ENCODE measurements at regions not wholly inside any gene's neighbourhood (a gene's known extent, or its start where the extent isn't known, plus 50 kb on each side); places are given as distances from the start of the nearest gene placed in this dataset.

GRCh38 chr13:40480012-40480914, 186.2 kb downstream of the FOXO1 start:
- H3K4me1 Mint-ChIP-seq (ENCODE audit: low read depth) = peaks cover 44% of the 10 kb centered on the region
- DNase-seq = no peak
- no peak overlapping the region for H3K27ac Mint-ChIP-seq
- H3K4me3 Mint-ChIP-seq = no peak overlapping the region
- H3K27me3 Mint-ChIP-seq (ENCODE audit: insufficient read depth) = peaks cover 12% of the 10 kb centered on the region
- H3K9me3 Mint-ChIP-seq = no peaks in the 10 kb centered on the region; the same call in 1 of the 2 replicates
- no peak for TF ChIP-seq CTCF (IDR thresholded peaks at IDR 0.05)
- H3K36me3 Mint-ChIP-seq (ENCODE audit: low read depth) = no peaks in the 10 kb centered on the region

- no peaks in the 10 kb centered on the region; the same call in 1 of the 2 replicates for H3K9me3 Mint-ChIP-seq
- peaks cover 38% of the 10 kb centered on the region for H3K4me1 Mint-ChIP-seq (ENCODE audit: low read depth)
- H3K27me3 Mint-ChIP-seq (ENCODE audit: insufficient read depth) = peaks cover 12% of the 10 kb centered on the region
- no peak for DNase-seq
- H3K36me3 Mint-ChIP-seq (ENCODE audit: low read depth) = no peaks in the 10 kb centered on the region
- no peak overlapping the region for H3K27ac Mint-ChIP-seq
- no peak overlapping the region for H3K4me3 Mint-ChIP-seq
- no peak for TF ChIP-seq CTCF (IDR thresholded peaks at IDR 0.05)
Measured at GRCh38 chr13:40480915-40481516, 185.4 kb downstream of the FOXO1 start.

GRCh38 chr13:40483601-40484000, 182.8 kb downstream of the FOXO1 start:
- Mint-ChIP-seq H3K27ac (no peak overlapping the region), H3K9me3 (peaks cover 4% of the 10 kb centered on the region; the same call in 1 of the 2 replicates), H3K4me3 (no peak overlapping the region), H3K36me3 (ENCODE audit: low read depth) (no peaks in the 10 kb centered on the region), H3K4me1 (ENCODE audit: low read depth) (peaks cover 13% of the 10 kb centered on the region; the same call in 1 of the 2 replicates), H3K27me3 (ENCODE audit: insufficient read depth) (peaks cover 15% of the 10 kb centered on the region)
- no peak for DNase-seq
- no peak for TF ChIP-seq CTCF (IDR thresholded peaks at IDR 0.05)

- H3K4me1 Mint-ChIP-seq (ENCODE audit: low read depth) = peaks cover 7% of the 10 kb centered on the region; the same call in 1 of the 2 replicates
- H3K27me3 Mint-ChIP-seq (ENCODE audit: insufficient read depth) = peaks cover 17% of the 10 kb centered on the region
- no peaks in the 10 kb centered on the region for H3K36me3 Mint-ChIP-seq (ENCODE audit: low read depth)
- DNase-seq = no peak
- no peak overlapping the region for H3K4me3 Mint-ChIP-seq
- peaks cover 4% of the 10 kb centered on the region; the same call in 1 of the 2 replicates for H3K9me3 Mint-ChIP-seq
- no peak for TF ChIP-seq CTCF (IDR thresholded peaks at IDR 0.05)
- no peak overlapping the region for H3K27ac Mint-ChIP-seq
Measured at GRCh38 chr13:40484101-40484800, 182.2 kb downstream of the FOXO1 start.

GRCh38 chr13:40484974-40485373, 181.5 kb downstream of the FOXO1 start:
- Mint-ChIP-seq H3K36me3 (ENCODE audit: low read depth) (no peaks in the 10 kb centered on the region), H3K4me3 (no peak overlapping the region), H3K27ac (no peak overlapping the region), H3K9me3 (peaks cover 4% of the 10 kb centered on the region; the same call in 1 of the 2 replicates), H3K27me3 (ENCODE audit: insufficient read depth) (peaks cover 20% of the 10 kb centered on the region), H3K4me1 (ENCODE audit: low read depth) (peaks cover 4% of the 10 kb centered on the region; the same call in 1 of the 2 replicates)
- DNase-seq = no peak
- no peak for TF ChIP-seq CTCF (IDR thresholded peaks at IDR 0.05)

All from HFFc6 (cell line).